SK-N-SH (cell line): ENCODE measurements at regions not wholly inside any gene's neighbourhood (a gene's known extent, or its start where the extent isn't known, plus 50 kb on each side); places are given as distances from the start of the nearest gene placed in this dataset.
A peak's percentile ranks its signal among the peaks of the same experiment; 100 is the strongest.

Experiments
- CTCF ChIA-PET: fragments of 300-600, 350-600 bp; formaldehyde crosslinking; extraction: SDS; loops from one replicate; lab custom pipeline; 2021; lab: Yijun Ruan, JAX
- POLR2A ChIA-PET: fragments of 350-600 bp; sonication (Branson Sonifier 250); formaldehyde crosslinking; extraction: SDS; loops from one replicate; lab custom pipeline; 2020; ENCODE audit warnings: antibody characterized with exemption, inconsistent platforms; lab: Yijun Ruan, JAX
- DNase-seq: peaks from one replicate; pipeline ENCODE4 v3.0.0; 2012
- H2AFZ ChIP-seq: fragments of 200-600 bp; sonication (generic); 2 replicates; pipeline ENCODE4 v1.8.1; 2016; ENCODE audit warnings: antibody characterized with exemption, mild to moderate bottlenecking, low read depth
- H3F3A ChIP-seq: fragments of 200-600 bp; sonication (generic); replicated peaks from 2 replicates; pipeline ENCODE3; 2016; ENCODE audit warnings: antibody characterized with exemption, mild to moderate bottlenecking; ENCODE audit not compliant: insufficient read depth
- H3K27ac ChIP-seq, 2 experiments: fragments of 200-500 bp in 1 of 2; fragments of 200-600 bp in 1 of 2; sonication (Bioruptor generic) in 1 of 2; sonication (generic), shearing (Covaris generic) in 1 of 2; 2 replicates each; pipeline versions ENCODE4 v1.5.1 to v1.6.1; 2014 to 2016; ENCODE audit warnings: low read depth in 2 of 2, inconsistent platforms in 1 of 2, low read length in 1 of 2, mild to moderate bottlenecking in 1 of 2, mixed read lengths in 1 of 2
- H3K27me3 ChIP-seq: fragments of 200-600 bp; sonication (generic), shearing (Covaris generic); 2 replicates; pipeline ENCODE4 v1.6.1; 2016; ENCODE audit warnings: mixed run types; ENCODE audit not compliant: insufficient read depth
- H3K36me3 ChIP-seq, 2 experiments: fragments of 200-500 bp in 1 of 2; fragments of 200-600 bp in 1 of 2; sonication (Bioruptor generic) in 1 of 2; sonication (generic) in 1 of 2; replicated peaks in 1 of 2; 2 replicates each; pipeline versions ENCODE3 to v1.5.1; 2014 to 2016; ENCODE audit warnings: low read length in 1 of 2, mild to moderate bottlenecking in 1 of 2; ENCODE audit not compliant: insufficient read depth in 2 of 2, control insufficient read depth in 1 of 2
- H3K4me1 ChIP-seq, 2 experiments: fragments of 200-500 bp in 1 of 2; fragments of 200-600 bp in 1 of 2; sonication (Bioruptor generic) in 1 of 2; sonication (generic), shearing (Covaris generic) in 1 of 2; 2 replicates each; pipeline versions ENCODE4 v1.5.1 to v1.6.1; 2014 to 2016; ENCODE audit warnings: low read depth in 1 of 2, low read length in 1 of 2, mixed run types in 1 of 2; ENCODE audit not compliant: insufficient read depth in 2 of 2, control insufficient read depth in 1 of 2
- H3K4me2 ChIP-seq: fragments of 200-600 bp; sonication (generic), shearing (Covaris generic); 2 replicates; pipeline ENCODE4 v1.6.1; 2017; ENCODE audit warnings: mixed run types
- H3K4me3 ChIP-seq, 2 experiments: fragments of 200-500 bp in 1 of 2; fragments of 200-600 bp in 1 of 2; sonication (Bioruptor generic) in 1 of 2; sonication (generic), shearing (Covaris generic) in 1 of 2; 2 replicates each; pipeline versions ENCODE4 v1.5.1 to v1.8.1; 2014 to 2016; ENCODE audit warnings: low read depth in 2 of 2, inconsistent platforms in 1 of 2, low read length in 1 of 2, mild to moderate bottlenecking in 1 of 2, mixed read lengths in 1 of 2, moderate library complexity in 1 of 2
- H3K79me2 ChIP-seq: fragments of 200-600 bp; sonication (generic); 2 replicates; pipeline ENCODE4 v1.8.1; 2017; ENCODE audit warnings: mild to moderate bottlenecking; ENCODE audit not compliant: insufficient read depth
- H3K9ac ChIP-seq: fragments of 200-600 bp; sonication (generic); 2 replicates; pipeline ENCODE4 v1.6.1; 2017; ENCODE audit warnings: mixed run types
- H3K9me2 ChIP-seq: fragments of 200-600 bp; sonication (generic); 2 replicates; pipeline ENCODE4 v1.6.1; 2017; ENCODE audit warnings: mixed run types
- H3K9me3 ChIP-seq: fragments of 200-600 bp; sonication (generic); 2 replicates; pipeline ENCODE4 v1.6.1; 2017; ENCODE audit warnings: mixed run types, mild to moderate bottlenecking, moderate library complexity
- H4K20me1 ChIP-seq: fragments of 200-600 bp; sonication (generic); 2 replicates; pipeline ENCODE4 v1.6.1; 2017; ENCODE audit warnings: mild to moderate bottlenecking, mixed run types; ENCODE audit not compliant: insufficient read depth
- CTCF ChIP-seq: fragments of 200-600 bp; sonication (generic); IDR thresholded peaks from 2 replicates; pipeline ENCODE4 v1.6.1; 2017; ENCODE audit warnings: antibody characterized with exemption, mild to moderate bottlenecking, moderate library complexity
- ELF1 ChIP-seq: IDR thresholded peaks from 2 replicates; pipeline ENCODE4 v1.4.0; 2012
- FOXM1 ChIP-seq: IDR thresholded peaks from 2 replicates; pipeline ENCODE4 v1.4.0; 2012; ENCODE audit warnings: low read depth, mild to moderate bottlenecking
- MXI1 ChIP-seq: IDR thresholded peaks from 2 replicates; pipeline ENCODE4 v1.6.1; 2012; ENCODE audit warnings: mild to moderate bottlenecking, low read depth, low read length, improper control_type of control experiment
- RAD21 ChIP-seq: IDR thresholded peaks from 2 replicates; pipeline ENCODE4 v1.6.1; 2012; ENCODE audit warnings: mild to moderate bottlenecking, low read length
- RXRA ChIP-seq: IDR thresholded peaks from 2 replicates; pipeline ENCODE4 v1.4.0; 2012; ENCODE audit warnings: low read depth, mild to moderate bottlenecking, borderline replicate concordance
- SMC3 ChIP-seq: IDR thresholded peaks from 2 replicates; pipeline ENCODE4 v1.6.1; 2012; ENCODE audit warnings: low read depth, low read length, improper control_type of control experiment
- TCF12 ChIP-seq: IDR thresholded peaks from 2 replicates; pipeline ENCODE4 v1.4.0; 2012
- TEAD4 ChIP-seq: IDR thresholded peaks from 2 replicates; pipeline ENCODE4 v1.4.0; 2012; ENCODE audit warnings: mild to moderate bottlenecking, borderline replicate concordance; ENCODE audit not compliant: insufficient read depth
- ZBTB33 ChIP-seq: IDR thresholded peaks from 2 replicates; pipeline ENCODE4 v1.4.0; 2012; ENCODE audit warnings: low read depth, borderline replicate concordance
- WGBS: methylation state at CpG from one replicate; pipeline ENCODE4 v1.1.6; 2017; ENCODE audit warnings: low lambda C conversion rate; 5-methylcytosine and 5-hydroxymethylcytosine counted together
- TF ChIP-seq, protein P1 (sequence below): fragments of 150-350 bp; IDR thresholded peaks from 2 replicates; pipeline ENCODE4 v1.6.1; 2017; ENCODE audit warnings: antibody characterized with exemption, low read length, low read depth, borderline replicate concordance
- TF ChIP-seq, protein P2 (sequence below): IDR thresholded peaks from 2 replicates; pipeline ENCODE4 v1.6.1; 2012; ENCODE audit warnings: mild to moderate bottlenecking, low read depth, low read length, moderate library complexity

- Histone ChIP-seq H3K4me2 (no peak overlapping the region), H3K9me2 (no peaks in the 10 kb centered on the region), H2AFZ (no peak overlapping the region), H3K9me3 (no peaks in the 10 kb centered on the region), H3K27me3 (no peaks in the 10 kb centered on the region), H3K4me1 (peaks cover 0 to 2% of the 10 kb centered on the region in 2 experiments; a peak in 1 of 4 replicates), H3K4me3 (no peak overlapping the region), H3K9ac (no peak overlapping the region), H4K20me1 (no peaks in the 10 kb centered on the region), H3F3A (no peaks in the 10 kb centered on the region)
- DNase-seq, result no peak
- POLR2A ChIA-PET, result no interaction called here
- no peak for TF ChIP-seq ELF1
- TF ChIP-seq, protein P1, sequence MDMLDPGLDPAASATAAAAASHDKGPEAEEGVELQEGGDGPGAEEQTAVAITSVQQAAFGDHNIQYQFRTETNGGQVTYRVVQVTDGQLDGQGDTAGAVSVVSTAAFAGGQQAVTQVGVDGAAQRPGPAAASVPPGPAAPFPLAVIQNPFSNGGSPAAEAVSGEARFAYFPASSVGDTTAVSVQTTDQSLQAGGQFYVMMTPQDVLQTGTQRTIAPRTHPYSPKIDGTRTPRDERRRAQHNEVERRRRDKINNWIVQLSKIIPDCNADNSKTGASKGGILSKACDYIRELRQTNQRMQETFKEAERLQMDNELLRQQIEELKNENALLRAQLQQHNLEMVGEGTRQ, result no peak
- TF ChIP-seq TCF12, result no peak
- TF ChIP-seq, protein P2, sequence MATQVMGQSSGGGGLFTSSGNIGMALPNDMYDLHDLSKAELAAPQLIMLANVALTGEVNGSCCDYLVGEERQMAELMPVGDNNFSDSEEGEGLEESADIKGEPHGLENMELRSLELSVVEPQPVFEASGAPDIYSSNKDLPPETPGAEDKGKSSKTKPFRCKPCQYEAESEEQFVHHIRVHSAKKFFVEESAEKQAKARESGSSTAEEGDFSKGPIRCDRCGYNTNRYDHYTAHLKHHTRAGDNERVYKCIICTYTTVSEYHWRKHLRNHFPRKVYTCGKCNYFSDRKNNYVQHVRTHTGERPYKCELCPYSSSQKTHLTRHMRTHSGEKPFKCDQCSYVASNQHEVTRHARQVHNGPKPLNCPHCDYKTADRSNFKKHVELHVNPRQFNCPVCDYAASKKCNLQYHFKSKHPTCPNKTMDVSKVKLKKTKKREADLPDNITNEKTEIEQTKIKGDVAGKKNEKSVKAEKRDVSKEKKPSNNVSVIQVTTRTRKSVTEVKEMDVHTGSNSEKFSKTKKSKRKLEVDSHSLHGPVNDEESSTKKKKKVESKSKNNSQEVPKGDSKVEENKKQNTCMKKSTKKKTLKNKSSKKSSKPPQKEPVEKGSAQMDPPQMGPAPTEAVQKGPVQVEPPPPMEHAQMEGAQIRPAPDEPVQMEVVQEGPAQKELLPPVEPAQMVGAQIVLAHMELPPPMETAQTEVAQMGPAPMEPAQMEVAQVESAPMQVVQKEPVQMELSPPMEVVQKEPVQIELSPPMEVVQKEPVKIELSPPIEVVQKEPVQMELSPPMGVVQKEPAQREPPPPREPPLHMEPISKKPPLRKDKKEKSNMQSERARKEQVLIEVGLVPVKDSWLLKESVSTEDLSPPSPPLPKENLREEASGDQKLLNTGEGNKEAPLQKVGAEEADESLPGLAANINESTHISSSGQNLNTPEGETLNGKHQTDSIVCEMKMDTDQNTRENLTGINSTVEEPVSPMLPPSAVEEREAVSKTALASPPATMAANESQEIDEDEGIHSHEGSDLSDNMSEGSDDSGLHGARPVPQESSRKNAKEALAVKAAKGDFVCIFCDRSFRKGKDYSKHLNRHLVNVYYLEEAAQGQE, result no peak
- no peak for TF ChIP-seq RXRA
- no peak for TF ChIP-seq TEAD4
- TF ChIP-seq, all 33 proteins: peak for 0
- Histone ChIP-seq H3K36me3 (no peaks in the 10 kb centered on the region), H3K79me2 (no peaks in the 10 kb centered on the region), H3K27ac (no peak overlapping the region)
- WGBS, result 66% methylated on average over 2 of the region's 2 CpGs
- CTCF ChIA-PET, result interaction anchor here (0.6 to 2.2 kb wide), 3 partner anchors 123 to 812 kb away, joined by 3 to 6 read pairs (median 3); no protein-coding TSS in a partner anchor
Measured at GRCh38 chr5:163692091-163692490, 186.7 kb downstream of the MAT2B start.

DNA sequence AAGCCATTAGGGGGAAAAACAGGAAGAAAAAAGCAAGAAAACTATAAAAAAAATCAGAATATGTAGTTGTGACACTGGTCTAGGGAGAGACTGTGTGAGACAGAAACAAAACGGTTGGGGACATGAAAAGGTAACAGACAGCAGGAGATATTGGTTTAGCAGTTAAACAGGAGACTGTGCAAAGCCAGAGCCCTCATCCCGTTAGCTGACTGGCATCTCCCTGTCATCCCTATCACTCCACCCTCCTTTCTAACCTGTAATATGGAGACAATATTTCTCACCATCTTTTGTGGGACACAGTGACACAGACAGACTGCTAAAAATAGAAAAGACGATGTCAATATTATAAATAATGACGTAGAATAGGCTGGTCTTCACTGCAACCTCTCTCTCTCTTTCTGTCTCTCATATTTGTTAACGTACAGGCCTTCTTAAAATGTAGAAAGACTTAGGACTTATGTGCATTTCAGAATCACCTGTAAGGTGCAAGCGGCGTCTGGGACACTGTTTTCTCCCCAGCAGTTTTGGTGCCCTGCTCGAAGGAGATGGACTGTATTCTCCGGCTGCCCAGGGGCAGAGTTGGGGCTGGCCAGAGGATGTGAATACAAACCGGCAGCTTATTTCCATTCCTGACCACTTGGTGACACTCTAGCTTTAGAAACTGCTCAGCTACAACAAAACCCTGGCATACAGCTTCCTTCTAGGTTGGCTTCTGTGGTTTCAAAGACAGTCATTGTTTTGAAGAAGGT is 190.6 kb downstream of the MAT2B start:
- peak; percentile 50 for DNase-seq
- Histone ChIP-seq H3K27me3 (no peaks in the 10 kb centered on the region), H3K4me2 (no peak overlapping the region), H2AFZ (no peak overlapping the region), H4K20me1 (no peaks in the 10 kb centered on the region), H3K9me3 (no peaks in the 10 kb centered on the region), H3K9me2 (no peaks in the 10 kb centered on the region), H3K36me3 (no peaks in the 10 kb centered on the region), H3K4me1 (peaks cover 0 to 2% of the 10 kb centered on the region in 2 experiments; a peak in 1 of 4 replicates), H3K4me3 (no peak overlapping the region; a peak in 1 of 4 replicates), H3K9ac (no peak overlapping the region), H3F3A (no peaks in the 10 kb centered on the region), H3K27ac (peak overlapping the region in 1 of 2 experiments; percentile 5; a peak in 1 of 4 replicates), H3K79me2 (no peaks in the 10 kb centered on the region)
- ChIA-PET CTCF (interaction anchor here (0.8 to 2.3 kb wide), 31 partner anchors 9 to 1935 kb away, joined by 3 to 11 read pairs (median 4); no protein-coding TSS in a partner anchor), POLR2A (no interaction called here)
- no peak for TF ChIP-seq ZBTB33
- TF ChIP-seq CTCF, result peak; percentile 81
- TF ChIP-seq FOXM1, result no peak
- TF ChIP-seq RAD21, result peak; percentile 98
- TF ChIP-seq SMC3, result peak; percentile 89
- TF ChIP-seq MXI1, result no peak
- 28% methylated on average over 10 of the region's 10 CpGs for WGBS
